GM19239 (cell line): ENCODE measurements at regions not wholly inside any gene's neighbourhood (a gene's known extent, or its start where the extent isn't known, plus 50 kb on each side); places are given as distances from the start of the nearest gene placed in this dataset.

Experiments
- DNase-seq: peaks from one replicate; pipeline ENCODE4 v3.0.0; 2011; ENCODE audit warnings: low spot score; ENCODE audit not compliant: insufficient read length
- FAIRE-seq: peaks from 2 replicates; lab custom pipeline; 2011; peaks lifted over from hg19 to GRCh38; lab: Jason Lieb, UNC

- DNase-seq: no peak
- FAIRE-seq: no peak
Observed at GRCh38 chr13:111512707-111513106, 192.3 kb downstream of the TEX29 start.

- no peak for FAIRE-seq
- no peak for DNase-seq
Observed at GRCh38 chr13:111513766-111514609, 193.5 kb downstream of the TEX29 start.

- DNase-seq (no peak), FAIRE-seq (no peak)
Observed at GRCh38 chr13:111514610-111515306, 194.3 kb downstream of the TEX29 start.

- FAIRE-seq (no peak), DNase-seq (no peak)
Observed at GRCh38 chr13:111515307-111515617, 194.8 kb downstream of the TEX29 start.

- no peak for FAIRE-seq
- DNase-seq: no peak
Observed at GRCh38 chr13:111515635-111516034, 195.2 kb downstream of the TEX29 start.

- DNase-seq (no peak), FAIRE-seq (no peak)
Observed at GRCh38 chr13:111516712-111517640, 196.5 kb downstream of the TEX29 start.

GRCh38 chr13:111517641-111518010, 197.2 kb downstream of the TEX29 start:
- FAIRE-seq (no peak), DNase-seq (no peak)

- no peak for FAIRE-seq
- no peak for DNase-seq
Observed at GRCh38 chr13:111518161-111518792, 197.8 kb downstream of the TEX29 start.

- DNase-seq: no peak
- no peak for FAIRE-seq
Observed at GRCh38 chr13:111519041-111519440, 198.6 kb downstream of the TEX29 start.

GRCh38 chr13:111519490-111520170, 199.2 kb downstream of the TEX29 start:
- no peak for DNase-seq
- no peak for FAIRE-seq

- FAIRE-seq: no peak
Observed at GRCh38 chr13:111521030-111521429, 200.6 kb downstream of the TEX29 start.

GRCh38 chr13:111521691-111522229, 201.3 kb downstream of the TEX29 start:
- no peak for FAIRE-seq
- DNase-seq: no peak

More at GRCh38 chr13:111521030-111521429, 200.6 kb downstream of the TEX29 start:
- DNase-seq: no peak

- DNase-seq (no peak), FAIRE-seq (no peak)
Observed at GRCh38 chr13:111525320-111526118, 205.1 kb downstream of the TEX29 start.

- DNase-seq (no peak), FAIRE-seq (no peak)
Observed at GRCh38 chr13:111526922-111527321, 206.5 kb downstream of the TEX29 start.

GRCh38 chr13:111527614-111528229, 207.3 kb downstream of the TEX29 start:
- FAIRE-seq: no peak

GRCh38 chr13:111528513-111528912, 208.1 kb downstream of the TEX29 start:
- FAIRE-seq: no peak

More at GRCh38 chr13:111527614-111528229, 207.3 kb downstream of the TEX29 start:
- DNase-seq: no peak

GRCh38 chr13:111530137-111530870, 209.9 kb downstream of the TEX29 start:
- FAIRE-seq (no peak), DNase-seq (no peak)

More at GRCh38 chr13:111528513-111528912, 208.1 kb downstream of the TEX29 start:
- DNase-seq: no peak
